GM23248 (cell line): ENCODE measurements at regions not wholly inside any gene's neighbourhood (a gene's known extent, or its start where the extent isn't known, plus 50 kb on each side); places are given as distances from the start of the nearest gene placed in this dataset.

ENCODE experiments used
- DNase-seq: peaks from one replicate; pipeline ENCODE4 v3.0.0-alpha.2; 2015
- H2AFZ ChIP-seq: fragments of 200-600 bp; sonication (generic); 2 replicates; pipeline ENCODE4 v1.6.1; 2016; ENCODE audit warnings: antibody characterized with exemption
- H3F3A ChIP-seq: fragments of 200-600 bp; sonication (generic); 2 replicates; pipeline ENCODE4 v1.6.1; 2016; ENCODE audit warnings: mild to moderate bottlenecking, antibody characterized with exemption, mixed run types; ENCODE audit not compliant: insufficient read depth
- H3K27ac ChIP-seq: fragments of 200-600 bp; sonication (generic); 2 replicates; pipeline ENCODE4 v1.5.1; 2016; ENCODE audit warnings: mild to moderate bottlenecking
- H3K27me3 ChIP-seq: fragments of 200-600 bp; sonication (generic); replicated peaks from 2 replicates; pipeline ENCODE4 v1.6.1; 2016; ENCODE audit warnings: mild to moderate bottlenecking; ENCODE audit not compliant: insufficient read depth
- H3K36me3 ChIP-seq: fragments of 200-600 bp; sonication (generic); 2 replicates; pipeline ENCODE4 v1.6.1; 2016; ENCODE audit warnings: low read depth, mild to moderate bottlenecking
- H3K4me1 ChIP-seq: fragments of 200-600 bp; sonication (generic); 2 replicates; pipeline ENCODE4 v1.6.1; 2016; ENCODE audit warnings: mild to moderate bottlenecking; ENCODE audit not compliant: insufficient read depth
- H3K4me2 ChIP-seq: fragments of 200-600 bp; sonication (generic); one replicate; pipeline ENCODE4 v1.6.1; 2016; ENCODE audit warnings: mild to moderate bottlenecking; ENCODE audit not compliant: unreplicated experiment
- H3K4me3 ChIP-seq: fragments of 200-600 bp; sonication (generic); 2 replicates; pipeline ENCODE4 v1.5.1; 2016; ENCODE audit warnings: mild to moderate bottlenecking
- H3K79me2 ChIP-seq: fragments of 200-600 bp; sonication (generic); 2 replicates; pipeline ENCODE4 v1.6.1; 2016; ENCODE audit warnings: mild to moderate bottlenecking; ENCODE audit not compliant: insufficient read depth
- H3K9ac ChIP-seq: fragments of 200-600 bp; sonication (generic); 2 replicates; pipeline ENCODE4 v1.6.1; 2016; ENCODE audit warnings: mild to moderate bottlenecking
- H3K9me2 ChIP-seq: fragments of 200-600 bp; sonication (generic); 2 replicates; pipeline ENCODE4 v1.6.1; 2016; ENCODE audit warnings: mixed run types, mild to moderate bottlenecking, moderate library complexity; ENCODE audit not compliant: insufficient read depth
- H3K9me3 ChIP-seq: fragments of 200-600 bp; sonication (generic); one replicate; pipeline ENCODE4 v1.6.1; 2017; ENCODE audit warnings: low read depth
- H4K20me1 ChIP-seq: fragments of 200-600 bp; sonication (generic); 2 replicates; pipeline ENCODE4 v1.6.0; 2016; ENCODE audit not compliant: insufficient read depth
- EZH2 ChIP-seq: fragments of 200-600 bp; sonication (generic); IDR thresholded peaks from 2 replicates; pipeline ENCODE4 v1.6.1; 2018; ENCODE audit warnings: antibody characterized with exemption, mild to moderate bottlenecking; ENCODE audit not compliant: insufficient read depth, poor library complexity, severe bottlenecking
- EZH2phosphoT487 ChIP-seq: fragments of 200-600 bp; sonication (generic); IDR thresholded peaks from 2 replicates; pipeline ENCODE4 v1.6.1; 2018; ENCODE audit warnings: antibody characterized with exemption, moderate library complexity, mild to moderate bottlenecking, low read depth; ENCODE audit not compliant: insufficient read depth
- WGBS, 2 experiments: methylation state at CpG; one replicate each; pipeline ENCODE4 v1.1.6; 2015 to 2017; ENCODE audit warnings: low lambda C conversion rate in 2 of 2, low coverage in 1 of 2; ENCODE audit errors: missing lambda C conversion rate in 2 of 2; 5-methylcytosine and 5-hydroxymethylcytosine counted together
- in situ Hi-C: fragments of 300-500 bp; cut with MboI; formaldehyde crosslinking; loops from 2 replicates; pipeline ENCODE4 v1.15.0; 2020

GRCh38 chr4:7141151-7141834, 51.0 kb upstream of the SORCS2 start:
- in situ Hi-C loops = no loop called here
- TF ChIP-seq EZH2 (no peak), EZH2phosphoT487 (no peak)
- Histone ChIP-seq H3K27ac (no peak overlapping the region), H3K36me3 (no peaks in the 10 kb centered on the region), H4K20me1 (no peaks in the 10 kb centered on the region), H3K9me2 (no peaks in the 10 kb centered on the region), H2AFZ (no peak overlapping the region), H3K27me3 (peaks cover 4% of the 10 kb centered on the region; the same call in 1 of the 2 replicates), H3K9me3 (no peaks in the 10 kb centered on the region), H3K79me2 (no peaks in the 10 kb centered on the region), H3K4me2 (no peak overlapping the region), H3K4me1 (no peaks in the 10 kb centered on the region), H3K9ac (no peak overlapping the region), H3K4me3 (no peak overlapping the region), H3F3A (no peaks in the 10 kb centered on the region)
- 80 to 85% methylated on average over 14 of the region's 14 CpGs for WGBS, 2 experiments
- DNase-seq = no peak

GRCh38 chr4:7140692-7141069, 51.7 kb upstream of the SORCS2 start:
- Histone ChIP-seq H3K79me2 (no peaks in the 10 kb centered on the region), H3F3A (0 out of 2 replicates have a peak, but pooled peaks cover 1% of the 10 kb centered on the region), H3K9ac (no peak overlapping the region), H3K4me3 (no peak overlapping the region), H3K36me3 (no peaks in the 10 kb centered on the region), H3K27ac (no peak overlapping the region), H3K4me2 (no peak overlapping the region), H3K9me2 (no peaks in the 10 kb centered on the region), H3K27me3 (peaks cover 4% of the 10 kb centered on the region; the same call in 1 of the 2 replicates), H3K4me1 (no peaks in the 10 kb centered on the region), H4K20me1 (no peaks in the 10 kb centered on the region), H2AFZ (no peak overlapping the region), H3K9me3 (no peaks in the 10 kb centered on the region)
- WGBS, 2 experiments = 78 to 88% methylated on average over 8 of the region's 8 CpGs
- DNase-seq = no peak
- in situ Hi-C loops = no loop called here
- TF ChIP-seq EZH2phosphoT487 = no peak
- TF ChIP-seq EZH2 = no peak

- Histone ChIP-seq H3K79me2 (no peaks in the 10 kb centered on the region), H3K9ac (no peak overlapping the region), H3F3A (0 out of 2 replicates have a peak, but pooled peaks cover 6% of the 10 kb centered on the region), H3K4me3 (no peak overlapping the region), H2AFZ (no peak overlapping the region), H4K20me1 (no peaks in the 10 kb centered on the region), H3K9me3 (no peaks in the 10 kb centered on the region), H3K9me2 (no peaks in the 10 kb centered on the region), H3K4me2 (no peak overlapping the region), H3K27ac (no peak overlapping the region), H3K4me1 (peaks cover 5% of the 10 kb centered on the region; the same call in 1 of the 2 replicates), H3K27me3 (peaks cover 4% of the 10 kb centered on the region; the same call in 1 of the 2 replicates), H3K36me3 (no peaks in the 10 kb centered on the region)
- in situ Hi-C loops = no loop called here
- WGBS, 2 experiments = 64 to 66% methylated on average over 11 of the region's 11 CpGs
- DNase-seq = no peak
- TF ChIP-seq EZH2 (no peak), EZH2phosphoT487 (no peak)
Measured at GRCh38 chr4:7140062-7140691, 52.2 kb upstream of the SORCS2 start.

GRCh38 chr4:7139167-7139982, 53.0 kb upstream of the SORCS2 start:
- TF ChIP-seq EZH2phosphoT487 (no peak), EZH2 (no peak)
- Histone ChIP-seq H3K27me3 (peaks cover 4% of the 10 kb centered on the region; the same call in 1 of the 2 replicates), H3K4me3 (no peak overlapping the region), H2AFZ (no peak overlapping the region), H3K36me3 (no peaks in the 10 kb centered on the region), H3K9ac (no peak overlapping the region), H3K4me2 (no peak overlapping the region), H3F3A (peaks cover 12% of the 10 kb centered on the region; the same call in 1 of the 2 replicates), H3K9me3 (no peaks in the 10 kb centered on the region), H3K79me2 (no peaks in the 10 kb centered on the region), H3K4me1 (peaks cover 9% of the 10 kb centered on the region; the same call in 1 of the 2 replicates), H3K9me2 (no peaks in the 10 kb centered on the region), H4K20me1 (no peaks in the 10 kb centered on the region), H3K27ac (no peak overlapping the region)
- WGBS, 2 experiments = 48% methylated on average over 12 of the region's 12 CpGs
- in situ Hi-C loops = no loop called here
- DNase-seq = no peak
